SHP77 (cell line): ENCODE measurements at regions not wholly inside any gene's neighbourhood (a gene's known extent, or its start where the extent isn't known, plus 50 kb on each side); places are given as distances from the start of the nearest gene placed in this dataset.
"Not testable (repeated sequence)": the region's sequence is repeated elsewhere in the genome, so short reads cannot be mapped to it uniquely, and the experiment has no call there.

ENCODE experiments used
- DNase-seq, 2 experiments: peaks; one replicate each; lab custom pipeline; 2025; lab: John Stamatoyannopoulos, UW

- not testable (repeated sequence) for DNase-seq
Measured at GRCh38 chr19:20292520-20292919, 125.5 kb downstream of the ZNF486 start.

DNA sequence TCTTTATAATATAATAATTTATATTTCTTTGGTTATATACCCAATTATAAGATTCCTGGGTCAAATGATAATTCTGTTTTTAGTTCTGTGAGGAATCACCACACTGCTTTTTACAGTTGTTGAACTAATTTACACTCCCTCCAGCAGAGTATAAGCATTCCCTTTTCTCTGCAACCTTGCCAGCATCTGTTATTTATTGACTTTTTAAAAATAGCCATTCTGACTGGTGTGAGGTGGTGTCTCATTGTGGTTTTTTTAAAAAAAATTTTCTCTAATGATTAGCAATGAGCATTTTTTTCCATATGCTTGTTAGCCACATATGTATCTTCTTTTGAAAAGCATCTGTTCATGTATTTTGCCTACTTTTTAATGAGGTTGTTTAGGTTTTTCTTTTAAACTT is 122.2 kb downstream of the ZNF486 start:
- DNase-seq: no peak

DNA sequence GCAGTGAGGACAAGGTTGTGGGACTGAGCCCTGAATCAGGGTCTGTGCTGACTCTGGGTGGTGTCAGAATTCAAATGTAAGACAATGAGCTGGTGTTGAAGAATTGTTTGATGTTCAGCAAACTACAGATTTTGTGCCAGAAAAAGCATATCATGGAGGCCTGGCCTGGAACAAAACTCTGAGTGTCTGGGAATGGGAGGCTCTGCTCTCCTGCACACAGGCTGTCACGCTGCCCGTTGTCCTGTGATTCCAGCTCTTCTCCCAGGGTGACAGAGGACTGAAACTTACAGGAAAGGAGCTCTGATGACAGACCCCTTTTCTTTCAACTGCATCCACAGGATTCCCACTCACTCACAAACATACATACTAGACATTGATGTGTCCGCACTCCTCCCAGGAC is 120.1 kb downstream of the ZNF486 start:
- DNase-seq: no peak

GRCh38 chr19:20285876-20286275 is 118.9 kb downstream of the ZNF486 start:
- not testable (repeated sequence) for DNase-seq

DNA sequence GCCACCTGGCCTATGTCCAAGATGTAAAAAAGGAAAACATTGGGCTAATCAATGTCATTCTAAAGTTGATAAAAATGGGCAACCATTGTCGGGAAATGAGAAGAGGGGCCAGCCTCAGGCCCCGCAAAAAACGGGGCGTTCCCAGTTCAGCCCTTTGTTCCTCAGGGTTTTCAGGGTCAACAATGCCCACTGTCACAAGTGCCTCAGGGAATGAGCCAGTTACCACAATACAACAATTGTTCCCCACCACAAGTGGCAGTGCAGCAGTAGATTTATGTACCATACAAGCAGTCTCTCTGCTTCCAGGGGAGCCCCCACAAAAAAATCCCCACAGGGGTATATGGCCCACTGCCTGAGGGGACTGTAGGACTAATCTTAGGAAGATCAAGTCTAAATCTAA is 112.5 kb downstream of the ZNF486 start:
- DNase-seq: no peak

DNA sequence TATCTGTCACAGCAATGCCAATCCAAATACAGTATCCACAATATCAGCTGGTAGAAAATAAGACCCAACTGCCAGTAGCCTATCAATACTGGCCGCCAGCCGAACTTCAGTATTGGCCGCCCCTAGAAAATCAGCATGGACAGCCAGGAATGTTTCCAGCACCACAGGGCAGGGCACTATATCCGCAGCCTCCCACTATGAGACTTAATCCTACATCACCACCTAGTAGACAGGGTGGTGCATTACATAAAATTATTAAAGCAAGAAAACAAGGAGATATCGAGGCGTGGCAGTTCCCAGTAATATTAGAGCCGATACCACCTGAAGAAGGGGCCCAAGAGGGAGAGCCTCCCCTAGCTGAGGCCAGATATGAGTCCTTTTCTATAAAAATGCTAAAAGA is 111.3 kb downstream of the ZNF486 start:
- DNase-seq: no peak

GRCh38 chr19:20276732-20277082 is 109.7 kb downstream of the ZNF486 start:
- DNase-seq: not testable (repeated sequence)

GRCh38 chr19:20276011-20276731 is 109.2 kb downstream of the ZNF486 start:
- DNase-seq: no peak

DNA sequence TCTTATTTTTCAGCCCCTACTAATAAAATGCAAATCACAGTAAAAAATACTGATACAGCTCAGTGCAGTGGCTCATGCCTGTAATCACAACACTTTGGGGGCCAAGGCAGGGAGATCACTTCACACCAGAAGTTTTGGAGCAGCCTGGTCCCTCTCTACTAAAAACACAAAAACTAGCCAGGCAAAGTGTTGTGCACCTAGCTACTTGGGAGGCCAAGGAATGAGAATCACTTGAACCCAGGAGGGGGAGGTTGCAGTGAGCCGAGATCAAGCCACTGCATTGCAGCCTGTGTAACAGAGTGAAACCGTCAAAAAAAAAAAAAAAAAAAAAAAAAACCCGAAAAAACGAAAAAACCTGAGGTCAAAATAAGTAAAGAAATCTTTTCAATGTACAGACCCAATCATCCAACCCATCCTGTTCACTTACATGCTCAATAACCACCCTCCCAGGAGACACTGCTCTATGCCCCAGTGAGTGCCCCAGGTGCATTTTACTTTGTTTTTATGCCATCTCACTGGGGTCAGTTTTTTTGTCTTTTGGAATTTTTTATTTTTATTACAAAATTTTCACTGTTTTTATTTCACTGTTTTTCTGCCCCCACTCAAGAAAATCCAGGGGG is 107.0 kb downstream of the ZNF486 start:
- no peak for DNase-seq

DNA sequence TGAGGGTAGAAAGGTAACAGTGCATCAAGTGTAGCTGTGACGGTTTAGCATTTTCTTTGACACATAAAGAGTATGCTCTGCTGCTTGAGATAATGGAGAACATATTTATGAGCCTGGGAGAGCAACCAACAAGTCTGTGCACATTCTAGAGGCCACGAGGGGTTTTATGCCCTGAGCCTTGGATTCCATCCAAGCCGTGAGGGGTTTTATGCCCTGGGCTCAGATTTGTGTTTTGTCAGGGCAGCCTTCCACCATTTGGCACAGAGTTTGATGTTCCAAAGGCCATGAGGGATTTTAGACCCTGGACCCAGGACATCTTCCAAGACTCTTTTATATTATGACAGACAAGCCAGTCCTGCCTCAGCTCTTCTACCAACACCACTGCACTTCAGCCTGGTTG is 106.4 kb downstream of the ZNF486 start:
- no peak for DNase-seq

DNA sequence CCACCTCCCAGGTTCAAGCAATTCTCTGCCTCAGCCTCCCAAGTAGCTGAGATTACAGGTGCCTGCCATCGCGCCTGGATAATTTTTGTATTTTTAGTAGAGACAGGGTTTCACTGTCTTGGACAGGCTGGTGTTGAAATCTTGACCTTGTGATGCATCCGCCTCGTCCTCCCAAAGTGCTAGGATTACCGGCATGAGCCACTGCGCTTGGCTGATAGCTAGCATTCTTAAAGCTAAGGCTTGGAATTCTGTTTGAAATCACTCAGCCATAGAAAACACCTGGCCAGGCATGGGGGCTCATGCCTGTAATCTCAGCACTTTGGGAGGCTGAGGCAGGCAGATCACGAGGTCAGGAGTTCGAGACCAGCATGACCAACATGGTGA is 105.6 kb downstream of the ZNF486 start:
- not testable (repeated sequence) for DNase-seq

- DNase-seq: not testable (repeated sequence)
Measured at GRCh38 chr19:20271927-20272626, 105.1 kb downstream of the ZNF486 start.

GRCh38 chr19:20271215-20271926 is 104.4 kb downstream of the ZNF486 start:
- no peak for DNase-seq

DNA sequence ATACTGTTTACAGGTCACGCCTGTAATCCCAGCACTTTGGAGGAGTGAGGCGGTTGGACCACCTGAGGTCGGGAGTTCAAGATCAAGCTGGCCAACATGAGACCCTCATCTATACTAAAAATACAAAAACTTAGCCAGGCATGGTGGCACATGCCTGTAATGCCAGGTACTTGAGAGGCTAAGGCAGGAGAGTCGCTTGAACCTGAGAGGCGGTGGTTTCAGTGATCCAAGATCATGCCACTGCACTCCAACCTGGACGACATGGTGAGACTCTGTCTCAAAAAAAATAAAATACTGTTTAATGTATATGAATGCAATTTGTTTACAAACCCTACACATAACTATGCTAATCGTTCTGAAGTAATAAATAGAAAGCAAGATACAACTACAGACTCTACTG is 102.4 kb downstream of the ZNF486 start:
- DNase-seq: no peak

DNA sequence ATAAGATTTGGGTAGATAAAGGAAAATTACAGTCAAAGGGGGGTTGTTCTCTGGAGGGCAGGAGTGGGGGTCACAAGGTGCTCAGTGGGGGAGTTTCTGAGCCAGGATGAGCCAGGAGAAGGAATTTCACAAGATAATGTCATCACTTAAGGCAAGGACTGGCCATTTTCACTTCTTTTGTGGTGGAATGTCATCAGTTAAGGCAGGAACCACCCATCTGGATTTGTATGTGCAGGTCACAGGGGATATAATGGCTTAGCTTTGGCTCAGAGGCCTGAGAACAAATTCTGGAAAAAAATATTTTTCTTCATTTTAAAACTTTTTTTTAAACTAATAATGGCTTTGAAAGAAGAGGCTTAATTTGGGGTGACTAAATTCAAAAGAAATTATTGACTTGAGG is 94.5 kb downstream of the ZNF486 start:
- not testable (repeated sequence) for DNase-seq

DNA sequence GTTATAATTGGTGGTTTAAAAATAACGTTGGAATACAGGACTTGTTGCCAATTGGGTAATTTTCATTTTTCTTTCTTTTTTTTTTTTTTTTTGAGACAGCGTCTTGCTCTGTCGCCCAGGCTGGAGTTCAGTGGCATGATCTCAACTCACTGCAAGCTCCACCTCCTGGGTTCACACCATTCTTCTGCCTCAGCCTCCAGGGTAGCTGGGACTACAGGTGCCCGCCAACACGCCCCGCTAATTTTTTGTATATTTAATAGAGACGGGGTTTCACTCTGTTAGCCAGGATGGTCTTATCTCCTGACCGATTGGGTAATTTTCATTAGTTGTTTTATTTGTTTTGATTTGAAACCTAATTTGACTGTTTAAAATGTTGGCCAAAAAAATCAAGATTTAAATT is 93.7 kb downstream of the ZNF486 start:
- DNase-seq: not testable (repeated sequence)

- DNase-seq: no peak
Measured at GRCh38 chr19:20259615-20260014, 92.6 kb downstream of the ZNF486 start.

DNA sequence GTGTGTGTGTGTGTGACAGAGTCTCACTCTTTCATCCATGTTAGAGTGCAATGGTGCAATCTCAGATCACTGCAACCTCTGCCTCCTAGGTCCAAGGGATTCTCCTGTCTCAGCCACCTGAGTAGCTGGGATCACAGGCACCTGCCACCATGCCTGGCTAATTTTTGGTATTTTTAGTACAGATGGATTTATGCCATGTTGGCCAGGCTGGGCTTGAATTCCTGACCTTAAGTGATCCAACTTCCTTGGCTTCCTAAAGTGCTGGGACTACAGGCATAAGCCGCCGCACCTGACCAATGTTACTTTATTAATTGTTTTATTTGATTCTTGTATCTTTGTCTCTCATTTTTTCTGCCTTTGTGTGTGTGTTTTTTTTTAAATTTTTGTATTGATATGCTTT is 89.6 kb downstream of the ZNF486 start:
- DNase-seq: no peak

DNA sequence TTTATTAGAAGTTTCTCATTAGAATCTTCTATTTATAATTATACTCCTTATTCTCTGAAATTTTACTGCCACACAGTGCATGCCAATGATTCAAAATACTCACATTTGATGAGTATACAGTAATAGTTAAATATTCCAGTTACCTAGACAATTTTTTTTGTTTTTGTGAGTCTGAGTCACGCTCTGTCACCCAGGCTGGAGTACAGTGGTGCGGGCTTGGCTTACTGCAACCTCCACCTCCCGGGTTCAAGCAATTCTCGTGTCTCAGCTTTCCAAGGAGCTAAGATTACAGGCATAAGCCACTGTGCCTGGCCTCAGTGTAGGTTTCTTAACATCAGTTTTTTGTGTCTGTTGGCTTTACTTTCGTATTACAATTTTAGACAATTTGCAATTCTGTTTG is 87.1 kb downstream of the ZNF486 start:
- DNase-seq: no peak

- DNase-seq: no peak
Measured at GRCh38 chr19:20252613-20253012, 85.6 kb downstream of the ZNF486 start.

DNA sequence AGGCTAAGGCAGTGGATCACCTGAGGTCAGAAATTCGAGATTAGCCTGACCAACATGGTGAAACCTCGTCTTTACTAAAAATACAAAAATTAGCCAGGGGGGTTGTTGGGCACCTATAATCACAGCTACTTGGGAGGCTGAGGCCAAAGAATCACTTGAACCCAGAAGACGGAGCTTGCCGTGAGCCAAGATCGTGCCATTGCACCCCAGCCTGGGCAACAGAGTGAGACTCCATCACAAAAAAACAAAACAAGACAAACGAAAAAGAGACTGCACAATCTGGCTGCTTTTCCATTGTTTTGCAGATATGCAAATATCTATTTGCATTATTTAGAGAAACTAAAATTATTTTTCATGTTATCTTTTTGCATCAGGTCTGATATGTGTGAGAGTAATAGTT is 83.6 kb downstream of the ZNF486 start:
- no peak for DNase-seq

GRCh38 chr19:20250121-20250520 is 83.1 kb downstream of the ZNF486 start:
- no peak for DNase-seq
